OCI-M2 (cell line): ENCODE measurements at regions not wholly inside any gene's neighbourhood (a gene's known extent, or its start where the extent isn't known, plus 50 kb on each side); places are given as distances from the start of the nearest gene placed in this dataset.

Source experiments
- DNase-seq: peaks from one replicate; lab custom pipeline; 2025; ENCODE audit not compliant: unreplicated experiment; lab: John Stamatoyannopoulos, UW

- no peak for DNase-seq
Observed at GRCh38 chr1:234975941-234976860, 152.4 kb downstream of the TOMM20 start.

DNA sequence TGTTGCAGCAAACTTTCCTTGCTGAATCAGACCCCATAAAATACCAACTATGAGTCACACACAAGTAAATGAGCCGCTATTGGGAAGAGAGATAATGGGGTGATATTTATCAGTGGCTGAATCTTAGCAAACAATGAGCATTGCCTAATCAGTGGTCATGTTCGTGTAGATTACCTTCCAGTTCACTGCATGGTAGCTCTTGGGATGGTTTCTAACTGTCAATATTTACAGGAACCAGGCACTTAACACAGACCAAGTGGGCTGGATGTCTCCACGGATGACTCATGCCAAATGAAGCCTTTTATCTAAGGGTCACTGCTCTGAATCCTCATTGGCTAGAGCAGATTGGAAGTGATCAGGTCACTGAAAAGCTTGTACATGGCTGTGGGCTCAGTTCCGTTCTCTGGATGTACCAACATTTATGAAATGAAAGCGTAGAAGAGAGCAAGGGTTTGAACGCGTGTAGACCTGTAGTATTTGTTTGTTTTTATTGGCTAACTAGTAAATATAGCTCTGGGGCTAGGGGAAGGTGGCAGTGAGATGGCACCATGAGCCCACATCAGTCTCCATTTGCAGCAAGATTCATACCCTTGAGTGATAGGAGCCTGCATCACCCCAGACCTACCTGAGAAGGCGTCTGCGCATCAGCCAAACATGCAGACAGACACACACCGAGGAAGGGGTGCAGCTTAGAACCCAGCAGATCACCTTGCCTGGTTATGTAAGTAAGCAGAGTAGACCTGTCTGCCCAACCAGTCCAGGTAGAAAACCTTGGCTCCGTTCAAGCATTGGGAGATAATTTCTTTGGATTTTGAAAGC is 153.3 kb downstream of the TOMM20 start:
- DNase-seq: peak; percentile 90

DNA sequence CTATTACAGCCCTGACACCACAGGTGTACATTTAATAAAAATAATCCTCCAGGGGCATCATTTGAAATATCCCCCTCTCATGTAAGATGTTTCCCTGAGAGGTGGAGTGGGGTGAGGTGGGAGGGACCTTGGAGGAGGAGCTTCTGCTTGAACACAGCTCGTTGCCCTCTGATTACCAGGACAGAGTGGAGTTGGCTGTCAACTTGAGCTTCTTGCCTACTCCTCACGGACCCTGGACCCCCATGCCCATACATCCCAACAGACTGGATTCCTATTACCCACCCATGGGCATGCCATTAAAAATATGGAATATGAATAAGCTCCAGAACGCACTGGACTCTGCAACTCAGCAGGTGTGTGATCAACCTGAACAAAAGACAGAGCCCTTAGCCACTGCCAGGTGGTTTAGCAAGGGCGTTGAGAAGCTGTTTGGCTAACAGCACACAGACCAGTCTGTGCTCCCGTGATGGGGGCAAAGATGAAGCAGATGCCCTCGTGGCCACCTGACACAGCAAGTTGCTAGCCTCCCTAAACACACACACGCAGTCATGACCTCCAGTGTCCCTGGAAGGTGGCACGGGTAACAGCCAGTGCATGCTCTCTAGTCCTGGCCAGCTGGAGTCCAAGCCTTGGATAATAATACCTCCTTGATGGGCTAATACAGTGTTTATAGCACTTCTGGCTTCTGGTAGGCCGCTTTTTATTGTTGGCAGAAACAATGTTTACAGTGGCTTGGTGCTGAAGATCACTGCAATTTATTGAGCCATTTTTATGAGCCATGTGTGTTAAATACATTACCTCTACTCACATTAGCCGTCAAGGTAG is 155.0 kb downstream of the TOMM20 start:
- DNase-seq: no peak

- DNase-seq: no peak
Observed at GRCh38 chr1:234972411-234973191, 156.0 kb downstream of the TOMM20 start.

DNA sequence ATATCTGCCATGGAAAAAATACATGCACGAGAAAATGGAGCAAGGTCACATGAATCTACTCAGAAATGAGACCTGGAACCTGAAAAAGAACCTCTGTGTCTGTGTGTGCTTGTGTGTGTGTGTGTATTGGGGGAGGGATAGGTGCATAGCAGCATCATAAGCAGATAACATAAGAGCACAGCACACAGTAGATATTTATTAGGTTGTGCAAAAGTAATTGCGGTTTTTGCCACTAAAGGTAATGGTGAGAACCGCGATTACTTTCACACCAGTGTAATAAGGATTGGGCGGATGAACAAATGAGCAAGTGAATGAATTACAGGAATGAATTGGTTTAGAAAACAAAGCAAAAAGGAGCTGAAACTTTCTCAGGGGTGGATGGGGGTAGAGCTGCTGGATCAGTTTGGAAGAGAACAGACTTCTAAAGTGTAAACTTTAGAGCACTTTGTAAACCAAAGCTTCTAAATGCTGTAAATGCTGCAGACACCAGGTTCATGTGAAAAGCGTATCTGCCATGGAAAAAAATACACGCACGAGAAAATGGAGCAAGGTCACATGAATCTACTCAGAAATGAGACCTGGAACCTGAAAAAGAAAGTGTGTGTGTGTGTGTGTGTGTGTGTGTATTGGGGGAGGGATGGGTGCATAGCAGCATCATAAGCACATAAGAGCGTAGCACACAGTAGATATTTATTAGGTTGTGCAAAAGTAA is 156.9 kb downstream of the TOMM20 start:
- no peak for DNase-seq

DNA sequence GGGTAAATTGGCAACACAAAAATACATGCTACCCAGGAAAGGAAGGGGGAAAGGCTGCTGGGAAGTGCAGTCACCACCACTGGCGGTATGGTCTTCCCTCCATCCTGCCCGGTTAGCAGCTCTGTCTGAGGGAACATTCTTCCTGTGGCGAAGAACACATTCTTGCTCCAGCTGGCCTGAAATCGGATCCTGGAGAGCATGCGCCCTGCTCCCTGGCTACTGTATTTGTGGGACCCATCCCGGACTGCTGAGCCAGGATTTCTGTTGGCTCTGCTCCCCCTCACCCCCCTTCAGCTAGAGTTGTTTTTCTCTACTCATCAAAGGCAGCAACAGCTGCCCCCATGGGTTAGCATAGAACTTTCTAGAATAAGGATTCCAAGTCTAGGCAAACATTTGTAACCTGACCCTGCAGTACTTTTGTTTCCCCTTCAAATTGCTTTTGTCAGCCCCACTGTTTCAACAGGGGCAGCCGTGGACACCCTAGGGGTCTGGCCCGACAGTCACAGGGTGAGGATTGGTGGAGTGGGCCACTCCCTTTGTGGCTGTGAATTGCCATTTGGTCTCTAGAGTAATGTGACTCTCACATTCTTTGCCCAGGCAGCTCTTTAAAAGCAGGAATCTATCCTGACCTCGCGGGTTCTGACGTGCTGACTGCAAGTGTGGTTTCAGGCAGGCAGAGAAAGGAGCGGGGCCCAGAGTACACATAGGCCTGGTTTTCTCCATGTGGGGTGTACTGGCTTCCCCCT is 157.7 kb downstream of the TOMM20 start:
- peak; percentile 31 for DNase-seq

GRCh38 chr1:234970401-234970730 is 158.3 kb downstream of the TOMM20 start:
- no peak for DNase-seq

GRCh38 chr1:234969581-234970400 is 158.8 kb downstream of the TOMM20 start:
- DNase-seq: no peak

- no peak for DNase-seq
Observed at GRCh38 chr1:234969011-234969441, 159.6 kb downstream of the TOMM20 start.

DNA sequence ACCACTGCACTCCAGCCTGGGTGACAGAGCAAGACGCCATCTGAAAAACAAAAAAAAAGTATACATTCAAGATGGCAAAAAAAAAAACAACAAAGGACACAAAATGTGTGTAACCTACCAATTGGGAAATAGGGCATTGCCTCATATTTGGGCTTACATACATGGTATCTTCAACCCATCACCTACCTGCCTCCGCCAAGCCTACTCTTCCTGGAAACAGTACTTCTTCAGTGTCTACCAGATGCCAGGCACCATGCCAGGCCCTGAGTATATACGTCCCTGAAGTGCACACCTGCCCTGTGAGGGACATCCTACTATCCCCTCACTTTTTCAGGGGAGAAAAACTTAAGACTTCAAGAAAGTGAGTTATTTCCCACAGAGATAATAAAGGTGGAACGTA is 160.2 kb downstream of the TOMM20 start:
- no peak for DNase-seq

DNA sequence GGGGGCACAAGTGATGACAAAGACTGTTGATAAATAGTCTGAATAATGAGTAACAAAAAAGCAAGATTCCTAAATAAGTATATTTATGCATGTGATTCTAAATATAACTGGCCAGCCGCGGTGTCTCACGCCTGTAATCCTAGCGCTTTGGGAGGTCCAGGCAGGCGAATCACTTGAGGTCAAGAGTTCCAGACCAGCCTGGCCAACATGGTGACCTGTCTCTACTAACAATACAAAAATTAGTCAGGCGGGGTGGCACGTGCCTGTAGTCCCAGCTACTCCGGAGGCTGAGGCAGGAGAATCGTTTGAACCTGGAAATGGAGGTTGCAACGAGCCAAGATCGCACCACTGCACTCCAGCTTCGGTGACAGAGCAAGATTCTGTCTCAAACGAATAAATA is 161.5 kb downstream of the TOMM20 start:
- DNase-seq: no peak

DNA sequence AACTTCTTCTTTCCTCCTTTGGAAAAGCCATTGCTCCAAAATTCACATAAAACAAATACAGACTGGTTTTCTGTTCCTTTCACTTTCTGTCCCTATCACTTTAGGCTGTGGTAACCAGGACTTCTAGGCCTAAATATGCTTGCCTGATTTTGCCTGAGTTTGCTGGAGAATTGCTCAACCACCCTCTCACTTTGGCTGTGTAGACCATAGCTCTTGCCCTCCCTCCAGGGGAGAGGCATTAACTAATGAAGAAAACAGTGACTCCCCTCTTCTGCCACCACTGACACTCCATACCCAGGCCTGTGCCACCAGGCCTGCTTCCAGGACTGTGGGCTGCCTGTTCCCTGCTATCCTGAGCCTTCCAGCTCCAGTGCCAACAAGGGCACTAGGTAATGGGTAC is 163.5 kb downstream of the TOMM20 start:
- DNase-seq: no peak

DNA sequence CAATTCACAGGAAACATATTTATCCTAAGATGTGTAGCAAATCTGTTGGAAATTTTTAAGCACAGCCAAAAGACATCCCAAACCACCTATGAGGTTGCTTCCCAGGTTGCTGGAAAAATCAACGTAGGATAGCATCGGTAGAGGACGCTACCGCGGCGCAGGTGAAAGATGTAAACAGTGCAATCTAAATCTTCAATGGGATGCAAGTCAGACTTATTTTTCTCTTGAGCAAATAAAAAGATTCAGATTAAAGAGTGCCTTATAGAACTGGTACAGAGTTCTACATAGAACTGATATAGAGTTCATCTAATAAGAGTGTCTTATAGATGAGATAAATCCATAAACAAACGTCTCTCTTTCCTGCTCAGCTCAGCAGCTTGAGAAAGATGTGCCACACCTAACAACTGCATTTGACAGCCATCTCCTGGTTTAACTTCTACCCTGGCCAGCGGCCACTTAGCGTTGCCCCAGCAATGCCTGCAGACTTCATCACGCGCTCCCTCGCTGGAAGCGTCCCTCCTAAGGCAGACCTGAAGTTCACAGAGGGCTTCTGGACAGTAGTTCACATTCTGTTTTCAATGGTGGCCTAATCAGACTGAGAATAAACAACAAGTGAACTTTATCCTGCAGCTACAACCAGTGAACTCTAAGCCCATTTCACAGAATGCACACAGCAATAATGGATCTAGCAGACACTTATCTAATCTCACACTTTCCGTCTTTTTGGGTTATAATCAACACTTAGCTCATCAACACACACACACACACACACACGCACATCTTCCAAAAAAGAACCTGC is 164.5 kb downstream of the TOMM20 start:
- DNase-seq: no peak

GRCh38 chr1:234963180-234963903 is 165.3 kb downstream of the TOMM20 start:
- DNase-seq: peak; percentile 54

DNA sequence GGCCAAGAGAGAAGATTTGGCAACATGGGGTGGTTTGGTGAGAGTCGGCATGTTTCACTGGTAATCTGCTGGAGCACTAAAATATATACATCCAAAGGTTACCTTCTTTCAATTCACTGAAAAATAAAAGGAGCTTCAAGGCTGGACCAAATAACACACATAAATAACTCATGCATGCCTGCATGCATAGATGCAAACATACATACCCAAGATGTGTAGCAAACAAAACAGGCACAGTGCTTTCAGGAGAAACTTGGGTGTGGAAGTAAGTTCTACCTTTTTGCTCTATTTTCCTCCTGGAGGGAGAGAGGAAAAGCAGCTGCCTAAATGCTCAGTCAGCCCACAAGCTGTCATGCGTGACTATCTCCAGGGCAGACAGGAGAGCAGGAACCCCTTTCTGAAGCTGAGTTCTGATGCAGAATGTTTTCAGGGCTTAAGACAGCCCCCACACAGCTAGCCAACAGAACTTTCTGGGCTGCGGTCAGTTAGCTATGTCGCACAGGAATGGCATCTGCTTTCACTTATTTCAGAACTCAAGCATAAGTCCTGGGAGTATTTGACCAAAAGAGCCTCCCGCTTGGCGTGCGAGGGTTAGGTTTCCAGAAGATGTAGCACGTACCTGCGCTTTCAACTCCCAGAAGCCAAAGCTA is 166.2 kb downstream of the TOMM20 start:
- DNase-seq: peak; percentile 58
